GM21367 (cell line): ENCODE measurements at regions not wholly inside any gene's neighbourhood (a gene's known extent, or its start where the extent isn't known, plus 50 kb on each side); places are given as distances from the start of the nearest gene placed in this dataset.

ENCODE experiments used
- ATAC-seq: cut with Tn5 transposase; IDR thresholded peaks from one replicate; pipeline ENCODE4 v1.9.1; 2021; ENCODE audit not compliant: unreplicated experiment

DNA sequence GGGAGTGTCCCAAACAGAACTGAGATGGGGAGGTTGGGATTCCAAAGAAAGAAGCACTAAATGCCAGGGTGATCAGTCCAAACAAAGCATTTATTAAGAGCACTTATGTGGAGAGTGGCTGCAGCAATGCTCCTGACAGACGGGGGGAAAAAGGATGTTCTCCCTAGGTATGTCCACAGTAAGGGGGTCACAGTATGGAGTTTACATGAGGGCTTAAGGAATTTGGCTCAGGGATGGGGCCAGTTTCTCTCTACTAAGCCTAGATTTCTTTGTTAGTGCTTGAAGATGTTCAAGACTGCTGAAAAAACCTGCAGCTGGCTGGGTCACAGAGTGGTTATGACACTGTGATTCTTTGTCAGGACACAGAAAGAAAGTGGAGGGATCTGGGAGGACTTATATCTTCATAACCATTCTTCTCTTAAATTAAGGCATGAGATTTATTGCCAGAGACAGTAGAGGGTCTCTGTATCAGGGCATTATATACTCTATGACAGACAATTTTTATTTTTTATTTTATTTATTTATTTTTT, 1468.0 kb downstream of the C4orf33 start:
- no peak for ATAC-seq

DNA sequence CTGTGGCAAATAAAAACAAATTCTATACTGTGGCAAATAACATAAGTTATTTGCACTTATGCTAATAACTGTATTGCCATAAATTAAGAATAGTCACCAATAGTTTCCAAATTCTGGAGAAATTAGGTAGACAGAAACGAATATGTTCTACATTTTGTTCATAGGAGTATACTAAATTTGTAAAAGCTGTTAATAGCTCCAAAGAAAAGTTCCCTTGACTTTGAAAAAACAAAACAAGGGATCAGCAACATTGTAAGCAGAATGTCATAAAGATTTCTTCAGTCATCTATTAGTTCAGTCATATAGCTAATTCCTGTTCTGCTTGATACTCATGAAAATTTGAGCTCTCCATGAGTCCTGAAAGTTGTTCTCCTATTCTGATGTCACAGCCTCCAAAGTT, 1472.8 kb downstream of the C4orf33 start:
- no peak for ATAC-seq

DNA sequence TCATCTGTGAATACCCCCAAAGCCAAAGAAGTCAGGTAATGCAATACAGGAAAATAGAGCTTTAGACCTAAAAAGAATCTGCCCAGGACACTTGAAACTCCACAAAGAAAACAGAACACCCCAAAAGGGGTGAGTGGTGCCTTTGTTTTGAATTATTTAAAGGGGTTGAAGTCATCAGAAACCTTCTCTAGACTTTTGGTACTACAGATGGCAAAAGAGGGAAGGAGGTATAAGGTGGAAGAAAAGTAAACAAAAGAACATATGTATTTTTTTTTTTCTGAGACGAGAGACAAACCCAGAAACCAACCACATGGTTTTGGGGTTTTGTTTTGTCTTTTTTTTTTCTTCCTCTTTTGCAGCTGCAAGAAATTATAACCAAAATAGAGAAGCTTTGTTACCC, 1477.8 kb downstream of the C4orf33 start:
- no peak for ATAC-seq

DNA sequence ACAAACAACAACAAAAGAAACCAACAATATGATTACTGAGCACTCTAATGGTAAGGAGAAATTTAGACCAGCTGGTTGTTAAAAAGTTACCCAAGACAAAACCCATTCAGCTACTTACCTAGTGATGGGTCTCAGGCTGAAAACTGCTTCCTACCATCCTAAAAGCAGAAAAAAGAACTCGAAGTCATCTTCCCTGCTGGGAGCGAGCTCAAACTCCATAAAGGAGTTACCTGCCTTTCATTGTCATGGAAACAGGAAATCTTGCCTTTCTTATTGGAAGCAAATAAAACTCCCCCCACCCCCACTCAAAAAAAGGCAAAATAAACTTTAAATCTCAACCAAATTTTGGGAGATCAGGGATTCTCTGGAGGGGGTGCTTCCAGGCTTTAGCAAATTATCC, 1478.3 kb downstream of the C4orf33 start:
- ATAC-seq: no peak

GRCh38 chr4:130576218-130576617, 1480.3 kb downstream of the C4orf33 start:
- ATAC-seq: no peak

GRCh38 chr4:130591091-130591490, 1495.1 kb downstream of the C4orf33 start:
- ATAC-seq: no peak

GRCh38 chr4:130600706-130601105, 1504.8 kb downstream of the C4orf33 start:
- no peak for ATAC-seq

DNA sequence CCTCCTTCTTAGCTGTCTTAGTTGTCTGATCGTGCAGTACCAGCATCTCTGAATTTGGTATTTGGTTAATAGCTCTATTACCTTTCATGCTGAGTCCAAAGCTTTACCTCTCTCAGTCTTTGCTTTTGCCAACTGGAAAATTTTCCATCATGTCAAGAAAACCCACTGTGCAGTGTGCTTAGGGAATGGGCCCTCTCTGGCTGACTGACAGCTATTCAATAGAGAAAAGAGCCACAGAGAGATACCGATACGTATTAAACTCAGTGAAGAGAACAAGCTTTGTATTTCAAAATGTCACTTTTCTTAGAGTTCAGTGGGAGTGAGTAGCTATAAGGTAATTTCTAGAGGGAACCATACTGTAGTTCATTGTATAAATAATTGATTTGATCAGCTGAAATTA, 1507.1 kb downstream of the C4orf33 start:
- ATAC-seq: no peak

DNA sequence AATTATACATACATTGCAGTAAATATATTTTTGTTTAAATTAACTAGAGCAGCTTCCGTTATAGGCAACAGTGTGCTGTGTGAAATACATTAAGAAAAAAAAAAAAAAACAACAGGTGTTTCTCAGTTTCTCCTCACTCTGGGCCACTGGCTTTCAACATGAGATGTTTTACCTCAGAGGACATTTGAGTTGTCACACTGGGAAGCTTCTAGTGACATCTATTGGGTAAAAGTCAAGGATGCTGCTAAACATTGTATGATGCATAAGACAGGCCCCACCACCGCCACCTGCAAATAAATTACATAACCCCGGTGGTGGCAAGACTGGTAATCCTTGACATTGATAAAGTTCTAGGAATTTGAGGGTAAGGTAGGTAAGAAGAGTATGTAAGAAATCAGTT, 1512.2 kb downstream of the C4orf33 start:
- ATAC-seq: no peak

DNA sequence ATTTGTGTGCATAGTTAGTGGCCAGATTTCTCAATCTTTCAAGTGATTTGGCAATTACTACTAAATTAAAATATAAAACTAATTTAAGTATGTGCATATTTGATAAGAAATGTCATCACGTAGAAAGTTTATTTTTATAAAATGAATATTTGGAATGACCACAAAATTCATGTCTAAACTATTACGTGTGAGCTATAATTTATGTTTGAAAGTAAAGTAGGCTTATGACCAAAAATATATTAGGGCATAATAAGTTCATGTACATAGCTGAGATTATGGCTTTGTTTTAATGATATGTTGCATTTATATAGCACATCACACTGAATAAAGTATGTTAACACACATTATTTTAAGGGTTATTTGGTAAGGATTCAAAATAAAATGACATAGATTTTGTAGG, 1532.6 kb downstream of the C4orf33 start:
- no peak for ATAC-seq

DNA sequence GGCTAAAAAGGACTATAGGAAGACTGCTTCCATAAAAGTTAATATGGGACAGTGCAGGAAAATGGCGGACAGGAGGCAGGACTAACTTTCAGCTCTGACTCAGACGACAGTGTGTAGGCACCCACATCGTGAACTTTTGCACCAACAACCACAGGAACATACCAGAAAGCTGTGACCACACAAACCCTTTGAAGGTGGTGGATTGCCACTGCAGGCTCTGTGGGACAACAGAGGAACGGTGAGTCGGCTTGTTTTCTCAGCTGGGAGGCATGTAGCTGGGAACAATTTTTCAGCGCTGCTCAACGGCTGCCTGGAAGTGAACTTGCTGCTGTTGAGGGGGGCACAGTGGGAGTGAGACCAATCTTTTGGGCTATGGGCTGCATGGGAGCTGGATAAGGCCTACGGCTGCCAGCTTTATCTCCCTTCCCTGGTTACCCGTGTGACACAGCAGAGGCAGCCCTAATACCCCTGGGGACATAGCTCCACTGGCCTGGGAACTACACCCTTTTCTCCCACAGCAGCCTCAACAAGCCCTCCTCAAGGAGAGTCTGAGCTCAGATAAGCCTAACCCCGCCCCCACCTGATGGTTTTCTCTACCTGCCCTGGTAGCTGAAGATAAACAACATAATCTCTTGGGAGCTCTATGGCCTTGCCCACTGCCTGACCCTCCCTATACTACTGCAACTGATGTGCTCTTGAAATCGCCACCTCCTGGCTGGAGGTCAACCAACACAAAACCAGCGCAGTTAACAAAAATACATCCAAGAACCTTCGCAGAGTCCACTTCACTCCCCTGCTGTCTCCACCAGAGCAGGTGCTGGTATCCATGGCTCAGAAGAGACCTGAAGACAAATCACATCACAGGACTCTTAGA, 1537.0 kb downstream of the C4orf33 start:
- no peak for ATAC-seq

- ATAC-seq: no peak
Observed at GRCh38 chr4:130636486-130636885, 1540.5 kb downstream of the C4orf33 start.

- ATAC-seq: no peak
Observed at GRCh38 chr4:130640592-130640991, 1544.6 kb downstream of the C4orf33 start.

DNA sequence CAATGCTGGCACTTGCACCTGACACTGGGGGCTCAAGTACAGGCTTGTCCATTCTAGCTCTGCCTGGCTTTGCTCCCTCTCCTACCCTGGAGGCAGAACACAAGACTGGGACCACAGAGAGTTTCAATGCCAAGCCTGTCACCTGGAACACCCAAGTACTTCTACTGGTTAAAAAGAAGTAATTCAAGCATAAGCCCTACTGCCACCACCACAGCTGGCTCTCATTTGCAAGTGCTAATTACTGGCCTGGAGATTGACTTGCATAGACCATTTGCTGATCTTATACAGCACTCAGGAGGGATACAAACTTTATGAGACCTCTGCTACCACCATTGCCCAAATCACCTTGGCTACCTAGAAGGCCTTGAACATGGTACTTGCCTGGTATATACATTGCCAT, 1550.9 kb downstream of the C4orf33 start:
- no peak for ATAC-seq

- no peak for ATAC-seq
Observed at GRCh38 chr4:130648570-130648969, 1552.6 kb downstream of the C4orf33 start.

DNA sequence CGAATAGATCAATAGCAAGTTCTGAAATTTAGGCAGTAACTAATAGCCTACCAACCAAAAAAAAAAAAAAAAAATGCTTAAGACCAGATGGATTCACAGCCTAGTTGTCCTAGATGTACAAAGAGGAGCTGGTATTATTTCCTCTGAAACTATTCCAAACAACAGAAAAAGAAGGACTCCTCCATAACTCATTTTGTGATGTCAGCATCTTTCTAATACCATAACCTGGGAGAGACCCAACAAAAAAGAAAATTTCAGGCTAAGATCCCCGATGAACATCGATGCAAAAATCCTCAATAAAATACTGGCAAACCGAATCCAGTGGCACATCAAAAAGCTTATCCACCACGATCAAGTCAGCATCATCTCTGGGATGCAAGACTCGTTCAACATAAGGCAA, 1557.9 kb downstream of the C4orf33 start:
- ATAC-seq: no peak

DNA sequence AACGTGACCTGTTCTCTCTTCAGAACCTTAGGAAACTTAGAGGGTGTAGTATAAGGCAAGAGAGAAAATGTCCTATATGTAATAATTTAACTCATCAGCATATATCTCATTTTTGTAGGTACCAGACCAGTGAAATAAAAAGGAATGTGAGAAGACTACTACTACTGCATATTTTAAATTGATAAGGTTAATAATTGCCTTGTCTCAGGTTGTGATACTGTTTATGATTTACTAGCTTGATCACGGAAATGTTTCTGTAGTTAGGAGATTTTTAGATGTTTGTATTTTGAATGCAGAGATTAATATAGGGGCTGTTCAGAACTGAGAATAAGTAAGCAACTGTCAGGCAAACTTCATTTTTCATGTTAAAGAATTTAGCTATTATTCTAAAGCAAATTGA, 1563.4 kb downstream of the C4orf33 start:
- ATAC-seq: no peak

GRCh38 chr4:130668859-130669258, 1572.9 kb downstream of the C4orf33 start:
- ATAC-seq: no peak

DNA sequence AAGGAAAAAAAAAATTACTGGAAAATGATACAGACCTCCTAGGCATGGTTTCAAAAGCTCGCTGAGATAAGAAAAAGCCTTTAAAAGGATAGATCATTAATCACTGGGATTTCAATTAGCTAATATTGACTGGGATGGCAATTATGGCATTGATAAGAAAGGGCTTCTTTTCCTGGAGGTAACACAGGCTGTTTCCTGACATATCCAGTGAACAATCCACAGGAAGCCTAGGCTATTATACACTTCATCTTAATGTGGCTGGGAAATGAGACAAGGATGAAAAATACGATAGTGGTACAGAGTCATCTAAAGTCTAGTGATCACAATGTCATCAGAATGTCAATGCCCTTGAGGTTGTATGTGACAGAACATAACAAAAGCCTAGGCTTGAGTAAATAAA, 1579.3 kb downstream of the C4orf33 start:
- ATAC-seq: no peak

DNA sequence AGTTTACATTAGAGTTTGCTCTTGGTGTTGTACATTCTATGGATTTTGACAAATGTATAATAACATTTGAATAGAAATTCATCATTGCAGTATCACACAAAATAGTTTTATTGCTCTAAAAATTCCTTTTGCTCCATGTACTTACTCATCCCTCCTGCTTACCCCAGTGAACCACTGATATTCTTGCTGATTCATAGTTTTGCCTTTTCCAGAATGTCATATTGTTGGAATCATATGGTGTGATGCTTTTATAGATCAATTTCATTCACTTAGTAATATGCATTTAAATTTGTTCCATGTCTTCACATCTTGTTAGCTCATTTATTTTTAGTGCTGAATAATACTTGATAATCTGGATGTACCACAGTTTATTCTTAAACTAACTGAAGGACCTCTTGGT, 1593.2 kb downstream of the C4orf33 start:
- no peak for ATAC-seq

DNA sequence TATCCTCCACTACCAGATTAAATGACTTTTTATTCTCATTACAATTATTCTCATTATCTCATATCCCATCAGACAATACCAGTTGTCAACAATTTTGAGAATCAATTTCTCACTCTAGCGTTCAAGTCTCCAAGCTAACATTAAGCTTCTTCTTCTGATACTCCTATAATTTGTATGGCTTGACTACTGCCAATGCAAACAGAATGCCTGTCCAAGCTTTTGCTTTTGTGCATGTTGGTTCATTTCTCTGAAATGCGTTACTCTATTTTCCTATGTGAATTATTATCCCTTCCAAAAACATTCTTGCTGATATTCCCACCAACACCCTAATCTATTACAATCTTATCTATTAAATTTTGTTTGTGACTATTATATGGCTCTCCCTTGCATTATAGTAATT, 1602.3 kb downstream of the C4orf33 start:
- ATAC-seq: no peak

DNA sequence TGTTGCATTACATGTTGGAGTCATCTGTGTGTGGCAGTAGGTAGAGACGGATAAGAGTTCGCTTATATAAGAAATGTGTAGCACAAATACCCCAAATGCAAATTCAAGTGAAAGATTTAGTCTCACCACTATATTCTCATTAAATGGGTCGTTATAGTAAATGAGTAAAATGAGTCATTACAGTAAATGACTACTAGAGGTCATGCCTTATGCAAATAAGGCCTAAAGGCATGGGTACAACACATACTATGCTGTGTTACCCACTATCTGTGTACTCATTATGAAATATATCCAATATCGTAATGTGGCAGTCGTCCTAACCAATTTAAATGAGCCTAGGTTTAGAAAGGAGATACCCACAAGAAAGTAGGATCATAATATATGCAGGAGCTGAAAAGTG, 1603.1 kb downstream of the C4orf33 start:
- ATAC-seq: no peak
